GM12891 (cell line): ENCODE measurements at regions not wholly inside any gene's neighbourhood (a gene's known extent, or its start where the extent isn't known, plus 50 kb on each side); places are given as distances from the start of the nearest gene placed in this dataset.

ENCODE experiments used
- PAX5 ChIP-seq: IDR thresholded peaks from 2 replicates; pipeline ENCODE4 v1.6.1; 2011; ENCODE audit warnings: low read length, moderate library complexity, mild to moderate bottlenecking; ENCODE audit not compliant: insufficient read depth, severe bottlenecking
- POLR2A ChIP-seq: IDR thresholded peaks from 2 replicates; pipeline ENCODE4 v1.6.1; 2011; ENCODE audit warnings: low read depth, low read length, control low read depth
- POLR2AphosphoS5 ChIP-seq: IDR thresholded peaks from 2 replicates; pipeline ENCODE4 v1.6.1; 2011; ENCODE audit warnings: low read depth, low read length, control low read depth

DNA sequence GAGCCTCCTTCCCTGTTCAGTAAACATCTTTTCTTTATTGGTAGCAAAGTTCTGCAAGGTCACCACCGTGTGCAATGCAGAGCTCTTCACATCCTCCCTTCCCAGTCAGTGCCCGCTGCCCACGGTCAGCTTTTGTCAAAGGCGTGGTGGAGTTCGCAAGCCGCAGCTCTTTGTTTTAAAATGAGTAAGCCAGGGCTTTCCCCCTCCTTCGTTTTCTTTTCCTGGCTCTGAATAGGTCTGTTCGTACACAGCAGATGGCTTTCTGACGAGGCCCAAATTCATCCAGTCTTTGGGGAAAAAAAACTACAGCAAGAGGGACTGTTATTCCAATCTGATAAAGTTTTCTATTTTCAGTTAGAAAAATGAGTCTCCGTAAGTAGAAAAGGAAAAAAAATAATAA, 153.2 kb downstream of the LRIG2 start:
- TF ChIP-seq PAX5 = no peak
- TF ChIP-seq POLR2AphosphoS5 = no peak
- no peak for TF ChIP-seq POLR2A
